Prostate gland (tissue), 2 donors: ENCODE measurements at regions not wholly inside any gene's neighbourhood (a gene's known extent, or its start where the extent isn't known, plus 50 kb on each side); places are given as distances from the start of the nearest gene placed in this dataset.

ENCODE experiments used
- POLR2A ChIP-seq: fragments of 450-650 bp; IDR thresholded peaks from one replicate; pipeline ENCODE4 v1.6.1; 2016; ENCODE audit warnings: antibody characterized with exemption, mild to moderate bottlenecking
- POLR2AphosphoS5 ChIP-seq: sonication (generic); formaldehyde crosslinking; IDR thresholded peaks from one replicate; pipeline ENCODE4 v1.6.1; 2017; ENCODE audit warnings: antibody characterized with exemption
- TF ChIP-seq, protein P1 (sequence below), 4 experiments: fragments of 200-600 bp in 2 of 4; fragments of 450-650 bp in 2 of 4; sonication (generic) in 2 of 4; IDR thresholded peaks; 1 replicate in 3 of 4; 2 replicates in 1 of 4; pipeline ENCODE4 v1.5.1; 2016 to 2019; ENCODE audit warnings: antibody characterized with exemption in 4 of 4, mild to moderate bottlenecking in 2 of 4, moderate library complexity in 2 of 4

GRCh38 chr11:42925916-42926315 lies 385.9 kb upstream of the API5 start:
- TF ChIP-seq POLR2AphosphoS5: no peak
- TF ChIP-seq, protein P1, sequence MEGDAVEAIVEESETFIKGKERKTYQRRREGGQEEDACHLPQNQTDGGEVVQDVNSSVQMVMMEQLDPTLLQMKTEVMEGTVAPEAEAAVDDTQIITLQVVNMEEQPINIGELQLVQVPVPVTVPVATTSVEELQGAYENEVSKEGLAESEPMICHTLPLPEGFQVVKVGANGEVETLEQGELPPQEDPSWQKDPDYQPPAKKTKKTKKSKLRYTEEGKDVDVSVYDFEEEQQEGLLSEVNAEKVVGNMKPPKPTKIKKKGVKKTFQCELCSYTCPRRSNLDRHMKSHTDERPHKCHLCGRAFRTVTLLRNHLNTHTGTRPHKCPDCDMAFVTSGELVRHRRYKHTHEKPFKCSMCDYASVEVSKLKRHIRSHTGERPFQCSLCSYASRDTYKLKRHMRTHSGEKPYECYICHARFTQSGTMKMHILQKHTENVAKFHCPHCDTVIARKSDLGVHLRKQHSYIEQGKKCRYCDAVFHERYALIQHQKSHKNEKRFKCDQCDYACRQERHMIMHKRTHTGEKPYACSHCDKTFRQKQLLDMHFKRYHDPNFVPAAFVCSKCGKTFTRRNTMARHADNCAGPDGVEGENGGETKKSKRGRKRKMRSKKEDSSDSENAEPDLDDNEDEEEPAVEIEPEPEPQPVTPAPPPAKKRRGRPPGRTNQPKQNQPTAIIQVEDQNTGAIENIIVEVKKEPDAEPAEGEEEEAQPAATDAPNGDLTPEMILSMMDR (IDR thresholded peaks at IDR 0.05): no peak
- TF ChIP-seq POLR2A: no peak
